ENCODE measurements at regions not wholly inside any gene's neighbourhood (a gene's known extent, or its start where the extent isn't known, plus 50 kb on each side); places are given as distances from the start of the nearest gene placed in this dataset.

GRCh38 chr4:43399726-43400125 lies 507.2 kb downstream of the GRXCR1 start:
- TF ChIP-seq CTCF (conservative IDR thresholded peaks at IDR 0.05) (no peak), ZFX (IDR thresholded peaks at IDR 0.05) (no peak)
